HFFc6 (cell line): ENCODE measurements at regions not wholly inside any gene's neighbourhood (a gene's known extent, or its start where the extent isn't known, plus 50 kb on each side); places are given as distances from the start of the nearest gene placed in this dataset.
"Not testable (repeated sequence)": the region's sequence is repeated elsewhere in the genome, so short reads cannot be mapped to it uniquely, and the experiment has no call there.

Experiments used
- DNase-seq: peaks from one replicate; pipeline ENCODE4 v3.0.0-alpha.2; 2018
- H3K27ac Mint-ChIP-seq: 2 replicates; pipeline ENCODE4 v1.8.0; 2020; ENCODE audit warnings: mild to moderate bottlenecking, mixed read lengths
- H3K27me3 Mint-ChIP-seq: 2 replicates; pipeline ENCODE4 v1.8.0; 2021; ENCODE audit warnings: mild to moderate bottlenecking, moderate library complexity, mixed read lengths; ENCODE audit not compliant: insufficient read depth
- H3K36me3 Mint-ChIP-seq: 2 replicates; pipeline ENCODE4 v1.8.0; 2021; ENCODE audit warnings: low read depth, mixed read lengths
- H3K4me1 Mint-ChIP-seq: 2 replicates; pipeline ENCODE4 v1.8.0; 2020; ENCODE audit warnings: low read depth, mixed read lengths
- H3K4me3 Mint-ChIP-seq: 2 replicates; pipeline ENCODE4 v1.8.0; 2020; ENCODE audit warnings: mild to moderate bottlenecking, moderate library complexity, mixed read lengths
- H3K9me3 Mint-ChIP-seq: 2 replicates; pipeline ENCODE4 v1.8.0; 2020; ENCODE audit warnings: mild to moderate bottlenecking, mixed read lengths
- CTCF ChIP-seq: fragments of 200-600 bp; sonication (generic); IDR thresholded peaks from 2 replicates; pipeline ENCODE4 v1.5.0; 2021; ENCODE audit warnings: antibody characterized with exemption, mild to moderate bottlenecking

- Mint-ChIP-seq H3K36me3 (no peaks in the 10 kb centered on the region), H3K27me3 (no peaks in the 10 kb centered on the region), H3K9me3 (peaks cover 51% of the 10 kb centered on the region), H3K27ac (no peak overlapping the region), H3K4me3 (no peak overlapping the region), H3K4me1 (no peaks in the 10 kb centered on the region)
- TF ChIP-seq CTCF, result no peak
- no peak for DNase-seq
Measured at GRCh38 chr1:82059959-82060358, 259.2 kb downstream of the ADGRL2 start.

DNA sequence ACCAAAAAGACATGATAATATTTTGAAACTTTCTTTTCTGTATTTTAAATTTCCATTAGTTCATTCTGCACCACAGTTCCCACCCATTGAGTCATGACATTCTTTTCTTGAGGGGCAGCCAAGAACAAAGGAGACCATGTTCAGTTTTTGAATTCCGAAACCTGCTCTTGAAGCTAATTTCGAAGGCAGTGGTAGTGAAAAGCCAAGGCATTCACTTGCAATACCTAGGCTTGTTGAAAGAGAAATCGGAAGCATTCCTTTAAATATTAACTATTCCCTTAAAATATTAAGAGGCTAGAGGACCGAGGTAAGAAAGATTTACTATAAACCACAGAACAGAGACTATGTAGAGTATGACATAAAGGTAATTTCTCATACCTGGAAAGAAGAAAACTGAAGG is 256.3 kb downstream of the ADGRL2 start:
- Mint-ChIP-seq H3K4me3 (no peak overlapping the region), H3K4me1 (no peaks in the 10 kb centered on the region), H3K27ac (no peak overlapping the region), H3K9me3 (peaks cover 57% of the 10 kb centered on the region), H3K36me3 (no peaks in the 10 kb centered on the region), H3K27me3 (no peaks in the 10 kb centered on the region)
- no peak for DNase-seq
- TF ChIP-seq CTCF, result no peak

GRCh38 chr1:82055375-82055774 is 254.6 kb downstream of the ADGRL2 start:
- not testable (repeated sequence) for H3K4me3 Mint-ChIP-seq, DNase-seq, H3K36me3 Mint-ChIP-seq, H3K4me1 Mint-ChIP-seq, H3K27me3 Mint-ChIP-seq, H3K27ac Mint-ChIP-seq
- H3K9me3 Mint-ChIP-seq, result peaks cover 50% of the 10 kb centered on the region

DNA sequence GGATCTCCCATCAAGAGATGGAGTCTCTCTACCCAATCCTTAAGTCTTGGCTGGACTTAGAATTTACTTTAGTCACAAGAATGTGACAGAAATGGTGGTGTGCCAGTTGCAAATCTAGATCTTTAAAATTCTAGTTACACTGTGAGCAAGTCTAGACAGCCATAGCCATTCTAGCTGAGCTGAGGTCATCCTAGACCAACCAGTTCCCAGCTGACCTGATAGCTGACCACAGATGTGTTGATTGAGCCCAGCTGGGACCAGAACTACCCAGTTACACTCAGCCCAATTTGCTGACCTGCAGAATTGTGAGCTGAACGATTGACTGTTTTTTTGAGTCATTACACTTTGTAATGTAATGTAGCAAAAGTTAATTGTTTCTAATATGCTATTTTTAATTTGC is 251.8 kb downstream of the ADGRL2 start:
- TF ChIP-seq CTCF, result no peak
- H3K27ac Mint-ChIP-seq, result no peak overlapping the region
- DNase-seq, result no peak
- no peaks in the 10 kb centered on the region for H3K4me1 Mint-ChIP-seq
- peaks cover 44% of the 10 kb centered on the region for H3K9me3 Mint-ChIP-seq
- H3K4me3 Mint-ChIP-seq, result no peak overlapping the region
- H3K27me3 Mint-ChIP-seq, result no peaks in the 10 kb centered on the region
- no peaks in the 10 kb centered on the region for H3K36me3 Mint-ChIP-seq

DNA sequence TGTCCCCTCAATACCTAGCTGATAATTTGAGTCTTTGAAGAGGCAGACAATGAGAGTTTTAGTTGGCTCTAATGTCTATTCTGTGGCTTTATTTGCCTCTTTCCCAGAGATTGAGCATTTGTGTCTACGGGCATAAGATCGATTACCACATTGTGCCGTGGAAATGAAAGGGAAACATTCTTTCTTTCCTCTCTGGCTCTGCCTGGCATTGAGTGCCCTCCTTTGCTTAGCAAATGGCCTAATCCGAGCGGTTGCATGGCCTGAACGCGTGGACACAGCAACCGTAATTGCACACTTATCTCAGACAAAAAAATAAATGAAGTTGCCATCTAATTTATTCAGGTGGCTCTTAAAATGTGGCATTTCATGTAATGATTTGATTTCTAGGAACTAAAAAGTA is 247.9 kb downstream of the ADGRL2 start:
- no peak for TF ChIP-seq CTCF
- Mint-ChIP-seq H3K4me1 (no peaks in the 10 kb centered on the region), H3K36me3 (no peaks in the 10 kb centered on the region), H3K9me3 (peaks cover 9% of the 10 kb centered on the region), H3K27me3 (no peaks in the 10 kb centered on the region), H3K4me3 (no peak overlapping the region), H3K27ac (no peak overlapping the region)
- DNase-seq, result no peak

DNA sequence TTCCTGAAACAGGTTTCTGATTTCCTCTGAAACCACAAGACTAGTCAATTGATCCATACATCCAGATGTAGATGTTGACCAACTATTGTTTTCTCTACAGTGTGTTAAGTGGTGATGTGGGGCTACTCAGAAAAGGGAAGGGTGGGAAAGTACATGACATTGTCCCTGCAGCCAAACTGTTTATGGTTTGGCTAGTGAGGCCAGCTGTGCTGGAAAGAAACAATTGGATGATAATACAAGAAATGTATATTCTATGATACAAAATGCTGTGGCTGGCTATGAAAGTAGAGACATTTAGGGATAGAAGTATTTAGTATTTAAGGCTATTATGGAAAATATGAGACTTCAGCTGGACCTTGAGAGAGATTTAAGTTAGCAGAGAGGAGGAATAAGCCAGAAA is 244.5 kb downstream of the ADGRL2 start:
- H3K4me3 Mint-ChIP-seq, result no peak overlapping the region

More for the DNA sequence above, 244.5 kb downstream of the ADGRL2 start:
- no peak for DNase-seq
- Mint-ChIP-seq H3K4me1 (no peaks in the 10 kb centered on the region), H3K36me3 (no peaks in the 10 kb centered on the region), H3K27me3 (no peaks in the 10 kb centered on the region), H3K27ac (no peak overlapping the region), H3K9me3 (peaks cover 5% of the 10 kb centered on the region; the same call in 1 of the 2 replicates)
- TF ChIP-seq CTCF, result no peak
